ENCODE measurements at regions not wholly inside any gene's neighbourhood (a gene's known extent, or its start where the extent isn't known, plus 50 kb on each side); places are given as distances from the start of the nearest gene placed in this dataset.
"Not testable (repeated sequence)": the region's sequence is repeated elsewhere in the genome, so short reads cannot be mapped to it uniquely, and the experiment has no call there.

DNA sequence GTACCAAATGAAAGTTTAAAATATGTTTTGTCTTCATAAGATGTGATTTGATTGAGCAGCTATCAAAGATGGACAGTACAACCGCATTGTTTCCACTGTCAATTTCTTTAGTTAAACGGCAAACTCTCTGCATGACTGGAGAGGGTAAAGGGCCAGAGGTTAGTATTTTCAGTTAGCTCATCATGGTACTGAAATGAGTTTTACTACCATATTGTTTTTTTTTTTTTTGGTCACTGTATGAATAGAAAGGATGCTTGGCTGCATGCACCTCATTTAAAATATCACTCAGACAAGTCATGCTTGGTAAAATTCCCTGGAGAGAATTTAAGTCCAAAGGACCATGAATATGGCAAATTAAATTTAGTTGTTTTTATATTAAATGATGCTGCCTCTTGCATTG lies 942.1 kb upstream of the SPRY2 start:
- DNase-seq (ENCODE audit: low spot score), result no peak

DNA sequence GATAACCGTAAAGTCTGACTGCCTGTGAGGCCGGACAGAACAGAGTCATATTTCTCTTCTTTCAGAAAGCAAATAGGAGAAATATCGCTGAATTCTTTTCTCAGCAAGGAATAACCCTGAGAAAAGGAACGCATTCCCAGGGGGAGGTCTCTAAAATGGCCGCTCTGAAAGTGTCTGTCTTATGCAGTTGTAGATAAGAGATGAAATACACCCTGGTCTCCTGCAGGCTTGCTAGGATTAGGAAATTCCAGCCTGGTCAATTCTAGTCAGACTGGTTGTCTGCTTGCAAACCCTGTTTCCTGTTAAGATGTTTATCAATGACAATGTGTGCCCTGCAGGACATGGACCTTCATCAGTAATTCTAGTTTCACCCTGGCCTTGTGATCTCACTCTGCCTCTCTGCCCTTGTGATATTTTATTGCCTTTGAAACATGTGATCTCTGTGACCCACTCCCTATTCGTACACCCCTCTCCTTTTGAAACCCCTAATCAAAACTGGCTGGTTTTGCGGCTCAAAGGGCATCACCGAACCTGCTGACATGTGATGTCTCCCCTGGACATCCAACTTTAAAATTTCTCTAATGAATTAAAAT lies 934.8 kb upstream of the SPRY2 start:
- DNase-seq (ENCODE audit: low spot score), result no peak

DNA sequence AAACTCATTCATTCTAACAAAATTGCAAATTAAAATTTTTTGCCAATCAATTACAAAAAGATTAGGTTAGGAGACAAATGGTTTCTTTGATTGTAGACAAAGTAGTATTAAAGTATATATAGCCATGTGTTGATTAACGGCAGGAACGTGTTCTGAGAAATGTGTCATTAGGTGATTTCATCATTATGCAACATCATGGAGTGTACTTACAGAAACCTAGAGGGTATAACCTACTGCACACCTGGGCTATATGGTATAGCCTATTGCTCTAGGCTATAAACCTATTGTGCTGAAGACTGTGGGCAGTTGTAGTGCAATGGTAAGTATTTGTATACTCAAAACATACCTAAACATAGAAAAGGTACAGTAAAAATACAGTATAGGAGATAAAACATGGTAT lies 906.8 kb upstream of the SPRY2 start:
- no peak for DNase-seq (ENCODE audit: low spot score)

DNA sequence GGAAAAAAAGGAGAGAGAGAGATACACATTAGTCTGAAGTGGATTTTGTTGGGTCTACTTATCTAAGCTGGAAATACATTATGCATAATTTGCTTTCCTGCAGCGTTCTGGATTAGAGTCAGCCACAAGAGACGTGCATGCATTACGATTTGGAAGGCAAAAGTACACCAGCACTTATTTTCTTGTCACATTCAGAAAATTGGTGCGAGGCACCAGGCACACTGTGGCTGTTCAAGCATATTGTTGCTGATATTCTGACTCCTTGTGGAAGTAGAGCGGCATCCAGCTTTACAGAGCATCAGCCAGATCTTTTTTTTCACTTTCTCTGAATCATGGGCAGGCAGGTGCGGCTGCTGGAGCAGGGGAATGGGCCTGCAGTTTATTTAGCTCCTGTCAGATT lies 905.6 kb upstream of the SPRY2 start:
- DNase-seq (ENCODE audit: low spot score), result no peak

DNA sequence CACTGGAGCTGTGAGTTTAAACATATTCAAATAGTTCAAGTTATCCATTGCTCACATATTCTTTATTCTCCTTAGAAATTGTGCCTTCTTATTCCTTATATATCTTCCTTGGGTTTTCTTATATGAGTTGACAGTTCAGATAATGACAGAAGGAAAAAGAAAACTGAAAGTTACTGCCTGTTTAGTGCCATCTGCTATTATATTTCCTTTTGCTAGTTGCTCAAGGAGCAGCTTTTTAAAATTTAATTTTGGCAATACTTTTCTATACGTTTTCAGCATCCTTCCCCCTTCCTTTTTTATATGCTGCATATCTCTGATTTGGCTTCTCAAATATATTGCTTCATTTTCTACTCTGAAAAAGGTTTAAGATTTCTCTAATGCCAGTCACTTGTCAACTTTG lies 903.1 kb upstream of the SPRY2 start:
- no peak for DNase-seq (ENCODE audit: low spot score)

DNA sequence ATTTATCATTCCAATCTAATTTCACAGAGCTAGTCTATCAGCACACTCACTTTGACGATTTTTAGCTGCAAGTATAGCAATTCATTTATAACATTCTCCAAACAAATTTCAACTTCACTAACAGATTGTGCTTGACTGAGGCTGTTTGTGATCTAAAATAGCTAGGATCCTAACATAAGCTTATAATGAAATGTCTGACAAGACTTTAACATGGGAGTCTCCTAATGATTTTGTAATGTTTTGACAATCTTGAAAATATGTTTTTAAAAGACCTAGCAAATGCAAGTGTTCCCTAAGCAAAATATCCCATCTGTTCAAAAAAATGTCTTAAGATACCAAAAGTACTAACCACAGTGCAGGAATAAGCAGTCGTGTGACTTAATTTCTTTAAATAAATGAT lies 889.5 kb upstream of the SPRY2 start:
- DNase-seq (ENCODE audit: low spot score), result no peak

DNA sequence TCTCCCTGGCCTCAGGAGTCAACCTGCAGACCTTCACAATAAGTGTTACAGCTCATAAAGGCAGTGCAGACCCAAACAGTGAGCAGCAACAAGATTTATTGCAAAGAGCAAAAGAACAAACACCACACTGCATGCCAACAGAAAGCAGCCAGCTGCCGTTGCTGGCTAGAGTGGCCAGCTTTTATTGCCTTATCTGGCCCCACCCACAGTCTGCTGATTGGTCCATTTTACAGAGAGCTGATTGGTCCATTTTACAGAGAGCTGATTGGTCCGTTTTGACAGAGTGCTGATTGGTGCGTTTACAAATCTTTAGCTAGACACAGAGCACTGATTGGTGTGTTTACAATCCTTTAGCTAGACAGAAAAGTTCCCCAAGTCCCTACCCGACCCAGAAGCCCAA lies 885.9 kb upstream of the SPRY2 start:
- not testable (repeated sequence) for DNase-seq (ENCODE audit: low spot score)

DNA sequence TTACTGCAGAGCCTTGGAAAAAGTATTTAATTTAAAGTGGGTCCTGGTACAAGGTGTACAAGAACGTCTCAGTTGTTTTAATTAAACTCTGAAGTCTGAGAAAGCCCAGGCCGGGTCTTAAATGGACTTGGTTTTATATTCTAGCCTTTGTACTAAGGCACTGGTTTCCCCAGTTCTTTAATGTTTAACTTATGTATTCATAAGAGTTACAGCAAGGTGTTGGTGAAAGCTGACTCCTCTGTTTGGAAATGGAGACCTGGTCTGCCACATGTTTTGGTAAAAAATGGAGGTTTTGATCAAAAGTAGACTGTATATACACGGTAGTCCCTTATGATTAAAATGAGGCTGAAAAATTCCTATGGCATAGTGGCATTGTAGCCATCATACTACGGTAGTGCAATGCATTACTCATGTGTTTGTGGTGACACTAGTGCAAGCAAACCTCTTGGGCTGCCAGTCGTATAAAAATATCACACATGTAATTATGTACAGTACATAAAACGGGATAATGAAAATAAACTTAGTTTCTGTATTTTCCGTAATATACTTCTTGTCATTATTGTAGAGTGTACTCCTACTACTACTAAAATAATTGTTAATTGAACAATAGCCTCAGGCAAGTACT lies 883.4 kb upstream of the SPRY2 start:
- no peak for DNase-seq (ENCODE audit: low spot score)

DNA sequence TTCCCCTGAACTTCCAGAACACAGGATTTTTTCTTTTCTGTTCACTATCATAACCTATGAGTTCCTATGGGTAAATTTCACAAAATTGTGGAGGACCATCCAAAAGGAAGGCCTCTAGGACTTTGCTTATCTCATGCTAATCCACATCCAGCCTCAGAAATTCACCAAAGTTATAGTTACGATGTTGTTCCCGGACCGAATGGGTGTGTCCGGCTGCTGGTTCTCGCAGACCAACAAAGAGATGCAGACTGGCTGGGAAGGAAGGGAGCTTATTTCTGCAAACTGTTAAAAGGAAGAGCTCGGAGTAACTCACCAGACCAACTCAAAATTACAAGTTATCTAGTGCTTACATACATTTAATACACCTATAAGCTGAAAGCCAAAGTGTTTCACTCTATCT lies 882.9 kb upstream of the SPRY2 start:
- DNase-seq (ENCODE audit: low spot score), result no peak

DNA sequence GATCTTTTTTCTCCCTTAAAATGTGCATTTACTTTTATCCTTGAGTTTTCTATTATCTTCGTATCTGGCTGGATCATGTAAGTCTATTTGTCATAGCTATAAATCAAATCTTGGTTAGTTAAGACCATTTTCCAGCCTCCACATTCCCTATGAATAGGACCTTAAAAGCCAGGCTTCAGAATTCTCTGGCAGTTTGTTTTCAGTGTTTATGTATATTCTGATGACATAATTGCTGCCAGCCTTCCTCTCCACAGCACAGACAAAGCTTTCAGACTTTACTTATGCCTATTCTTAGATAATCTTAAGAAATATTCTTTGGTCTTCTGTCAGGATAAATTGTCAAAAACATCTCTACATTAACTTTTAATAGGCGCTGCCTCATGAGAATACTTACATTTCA lies 870.8 kb upstream of the SPRY2 start:
- DNase-seq (ENCODE audit: low spot score), result no peak

DNA sequence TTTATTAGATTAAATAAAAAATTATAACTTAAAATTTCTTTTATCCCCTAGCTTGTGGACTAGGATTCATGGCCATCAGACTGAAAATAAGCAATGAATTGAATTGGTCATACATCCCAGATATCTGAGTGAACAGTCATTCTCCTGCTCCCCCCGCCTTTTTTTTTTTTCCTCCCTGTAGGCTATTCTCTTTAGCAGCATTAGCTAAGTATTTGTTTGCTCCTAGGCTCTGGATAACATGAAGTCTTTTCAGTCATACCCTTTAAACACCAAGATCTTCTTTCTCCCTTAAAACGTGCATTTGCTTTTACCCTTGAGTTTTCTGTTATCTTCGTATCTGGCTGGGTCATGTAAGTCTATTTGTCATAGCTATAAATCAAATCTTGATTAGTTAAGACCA lies 866.7 kb upstream of the SPRY2 start:
- no peak for DNase-seq (ENCODE audit: low spot score)

DNA sequence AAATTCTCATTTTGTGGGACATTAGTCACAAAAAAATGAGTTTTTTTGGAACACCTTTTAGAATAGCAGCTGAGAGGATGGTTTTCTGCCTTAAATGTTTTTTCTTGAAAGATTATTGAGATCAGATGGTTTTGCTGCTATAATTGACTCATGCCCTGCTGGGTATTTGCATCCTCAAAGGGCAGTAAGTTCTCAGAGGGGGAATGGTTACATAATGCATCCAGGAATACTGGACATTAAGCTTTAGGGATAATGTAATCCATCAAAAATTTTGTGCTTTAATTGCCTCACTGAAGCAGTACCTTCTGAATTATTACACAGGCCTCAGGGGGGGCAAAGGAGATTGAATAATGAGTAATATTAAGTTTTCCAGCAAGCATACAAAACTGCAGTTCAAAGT lies 866.3 kb upstream of the SPRY2 start:
- no peak for DNase-seq (ENCODE audit: low spot score)

DNA sequence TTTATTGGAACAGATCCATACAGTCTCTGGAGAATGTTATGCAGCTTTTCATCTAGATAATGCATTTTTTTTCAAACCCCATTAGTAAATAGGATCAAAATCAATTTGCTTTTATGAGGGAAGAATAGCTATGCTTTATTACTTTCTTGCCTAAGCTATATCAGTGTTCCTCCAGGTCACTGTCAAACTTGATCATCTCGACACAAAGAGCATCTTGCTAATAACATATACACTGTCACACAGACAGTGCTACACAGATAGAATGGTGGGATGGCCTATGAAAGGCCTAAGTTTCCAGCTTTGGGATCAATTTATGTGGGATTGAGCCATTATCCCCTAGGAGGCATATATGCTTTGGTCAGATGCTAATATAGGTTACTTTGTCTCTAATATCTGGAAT lies 862.9 kb upstream of the SPRY2 start:
- DNase-seq (ENCODE audit: low spot score), result no peak

DNA sequence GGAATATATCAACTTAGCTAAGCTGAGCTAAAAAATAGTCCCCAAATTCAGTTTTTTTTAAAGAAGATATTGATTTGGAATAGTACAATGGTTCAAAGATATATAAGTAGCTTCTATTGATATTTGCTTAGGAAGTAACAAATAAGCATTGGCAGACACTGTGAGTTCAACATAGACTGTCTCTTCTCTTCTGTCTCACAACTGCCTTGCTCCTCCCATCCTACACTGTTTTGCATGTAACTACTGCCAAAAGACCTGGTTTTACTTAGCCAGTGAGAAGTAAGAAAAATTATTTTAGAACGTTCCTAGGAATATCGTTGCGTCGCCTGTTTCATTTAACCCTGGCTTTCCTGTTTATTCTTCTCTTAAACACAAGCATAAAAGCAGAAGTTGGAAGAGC lies 859.0 kb upstream of the SPRY2 start:
- DNase-seq (ENCODE audit: low spot score), result no peak

DNA sequence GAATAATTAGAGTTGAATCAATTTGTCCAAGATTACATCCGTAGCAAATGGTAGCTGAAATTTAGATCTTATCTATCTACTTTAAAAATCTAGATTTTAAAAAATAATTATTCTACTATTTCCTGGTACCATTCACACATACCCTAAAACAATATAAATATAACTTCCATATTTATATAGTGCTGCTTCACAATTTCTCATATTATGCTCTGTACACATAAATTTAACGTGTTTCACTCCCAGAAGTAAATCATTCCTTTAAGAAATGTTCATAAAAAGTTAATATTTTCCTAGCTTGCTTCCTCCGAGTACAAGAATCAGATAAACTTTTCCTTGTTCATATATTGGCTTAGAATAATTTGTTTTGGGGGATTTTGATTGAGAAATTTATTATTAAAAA lies 857.0 kb upstream of the SPRY2 start:
- no peak for DNase-seq (ENCODE audit: low spot score)

DNA sequence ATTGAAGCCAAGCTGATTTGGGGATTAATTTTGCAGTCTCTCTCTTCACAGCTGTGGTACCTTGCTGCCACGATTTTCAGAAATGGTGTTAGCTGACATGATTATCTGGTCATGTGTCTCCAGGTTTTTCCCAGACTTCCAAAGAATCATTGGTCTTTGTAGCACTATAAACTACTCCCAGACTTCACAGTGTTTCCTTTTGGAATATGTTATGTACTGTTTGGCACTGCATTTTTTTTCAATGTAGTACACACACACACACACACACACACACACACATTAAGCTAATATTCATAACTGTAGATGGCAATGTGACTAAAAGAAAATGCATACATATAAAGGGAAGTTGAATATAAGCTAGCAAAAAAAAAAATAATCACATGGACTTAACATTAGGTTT lies 856.6 kb upstream of the SPRY2 start:
- DNase-seq (ENCODE audit: low spot score), result no peak

DNA sequence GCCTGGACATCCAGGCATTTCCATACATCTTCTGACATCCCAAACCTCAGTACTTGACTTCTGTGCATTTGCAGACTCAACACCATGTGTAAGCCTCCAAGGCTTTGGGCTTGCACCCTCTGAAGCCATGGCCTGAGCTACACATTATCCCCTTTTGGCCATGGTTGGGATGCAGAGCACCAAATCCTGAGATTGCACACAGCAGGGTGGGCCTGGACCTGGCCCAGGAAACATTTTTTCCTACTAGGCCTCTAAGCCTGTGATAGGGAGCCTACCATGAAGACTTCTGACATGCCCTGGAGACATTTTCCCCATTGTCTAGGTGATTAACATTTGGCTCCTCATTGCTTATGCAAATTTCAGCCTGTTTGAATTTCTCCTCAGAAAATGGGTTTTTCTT lies 853.4 kb upstream of the SPRY2 start:
- DNase-seq (ENCODE audit: low spot score), result no peak

DNA sequence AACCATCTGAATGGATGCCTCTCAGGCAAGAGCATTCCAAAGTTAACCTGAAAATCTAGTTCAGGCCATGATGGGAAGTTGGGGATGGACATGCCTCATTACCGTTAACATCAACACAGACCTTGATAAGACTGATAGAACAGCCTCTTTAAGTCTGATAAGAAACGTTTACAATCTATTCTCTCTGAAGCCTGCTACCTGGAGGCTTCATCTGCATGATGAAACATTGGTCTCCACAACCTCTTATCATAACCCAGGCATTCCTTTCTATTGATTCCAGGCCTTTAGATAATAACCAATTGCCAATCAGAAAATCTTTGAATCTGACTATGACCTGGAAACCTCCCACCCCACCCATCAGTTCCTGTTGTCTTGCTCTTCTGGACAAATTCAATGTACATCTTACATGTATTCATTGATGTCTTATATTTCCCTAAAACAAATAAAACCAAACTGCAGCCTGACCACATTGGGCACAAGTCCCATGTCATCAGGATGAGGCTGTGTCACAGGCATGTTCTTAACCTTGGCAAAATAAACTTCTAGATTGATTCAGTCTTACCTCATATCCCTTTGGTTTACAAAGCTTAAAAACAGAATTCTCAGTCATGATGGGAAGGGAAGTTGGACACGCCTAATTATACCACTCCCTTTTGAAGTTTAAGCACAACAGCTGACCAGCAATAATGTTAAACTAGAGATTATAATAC lies 843.8 kb upstream of the SPRY2 start:
- DNase-seq (ENCODE audit: low spot score), result no peak

DNA sequence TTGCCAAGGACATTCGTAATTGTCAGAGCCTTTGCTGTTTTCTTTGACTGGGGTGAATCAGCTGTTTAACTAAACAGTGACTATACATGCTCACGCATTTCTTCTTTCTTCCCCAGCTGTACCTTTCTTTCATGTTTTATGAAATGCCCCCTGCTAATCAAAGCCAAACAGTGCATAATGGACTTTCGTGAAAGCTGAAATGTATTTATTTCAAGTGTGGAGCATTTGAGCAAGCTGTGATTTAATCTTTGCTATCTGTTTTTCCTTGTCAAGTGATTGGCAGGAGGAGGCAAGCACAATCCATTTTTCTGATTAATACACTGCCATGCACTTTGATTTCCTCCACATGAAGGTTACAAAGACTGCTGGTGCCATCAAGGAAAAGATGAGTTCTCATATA lies 831.7 kb upstream of the SPRY2 start:
- no peak for DNase-seq (ENCODE audit: low spot score)

DNA sequence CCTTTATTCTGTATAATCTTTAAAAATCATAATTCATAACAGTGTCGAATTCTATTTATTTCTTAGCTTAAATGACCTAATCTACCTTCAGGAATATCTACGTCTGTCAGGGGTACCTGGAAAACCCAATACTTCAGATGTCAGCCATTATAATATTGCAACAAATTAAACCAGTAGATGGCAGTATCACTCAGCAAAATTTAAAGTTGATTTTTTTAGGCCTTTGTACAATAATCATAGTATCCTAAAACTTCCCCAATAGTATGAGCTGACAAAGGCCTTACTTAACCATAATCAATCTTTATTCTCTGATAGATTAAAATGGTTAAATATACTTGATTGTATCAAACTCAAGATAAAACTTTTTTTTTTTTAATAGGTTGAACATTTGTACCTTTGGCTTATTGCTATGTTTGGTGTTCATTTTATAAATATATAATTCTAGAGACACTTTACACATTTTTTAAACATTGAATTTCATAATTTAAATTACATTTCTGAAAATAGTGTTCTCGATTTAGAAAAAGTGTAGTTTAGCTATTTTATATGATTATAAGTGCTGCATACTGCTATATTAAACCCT lies 830.2 kb upstream of the SPRY2 start:
- DNase-seq (ENCODE audit: low spot score), result peak; percentile 56

DNA sequence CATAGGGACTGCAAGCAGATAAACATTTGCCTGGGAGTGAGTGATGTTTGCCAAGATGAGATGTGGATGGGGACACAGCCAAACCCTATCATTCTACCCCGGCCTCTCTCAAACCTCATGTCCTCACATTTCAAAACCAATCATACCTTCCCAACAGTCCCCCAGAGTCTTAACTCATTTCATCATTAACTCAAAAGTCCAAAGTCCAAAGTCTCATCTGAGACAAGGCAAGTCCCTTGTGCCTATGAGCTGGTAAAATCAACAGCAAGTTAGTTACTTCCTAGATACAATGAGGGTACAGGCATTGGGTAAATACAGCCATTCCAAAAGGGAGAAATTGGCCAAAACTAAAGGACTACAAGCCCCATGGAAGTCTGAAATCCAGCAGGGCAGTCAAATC lies 822.9 kb upstream of the SPRY2 start:
- not testable (repeated sequence) for DNase-seq (ENCODE audit: low spot score)

DNA sequence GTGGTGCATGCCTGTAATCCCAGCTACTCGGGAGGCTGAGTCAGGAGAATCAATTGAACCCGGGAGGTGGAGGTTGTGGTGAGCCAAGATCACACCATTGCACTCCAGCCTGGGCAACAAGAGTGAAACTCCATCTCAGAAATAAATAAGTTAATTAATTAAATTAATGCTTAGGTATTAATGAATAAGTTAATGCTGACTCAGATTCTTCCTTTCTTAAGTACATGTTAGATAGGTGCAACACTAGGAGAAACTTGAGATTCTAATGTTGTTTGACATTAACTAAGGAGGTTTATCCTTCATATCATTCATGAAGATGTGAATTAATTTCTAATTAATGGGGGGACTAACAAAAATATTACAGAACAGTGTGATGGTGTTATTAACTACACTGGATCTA lies 812.6 kb upstream of the SPRY2 start:
- no peak for DNase-seq (ENCODE audit: low spot score)

DNA sequence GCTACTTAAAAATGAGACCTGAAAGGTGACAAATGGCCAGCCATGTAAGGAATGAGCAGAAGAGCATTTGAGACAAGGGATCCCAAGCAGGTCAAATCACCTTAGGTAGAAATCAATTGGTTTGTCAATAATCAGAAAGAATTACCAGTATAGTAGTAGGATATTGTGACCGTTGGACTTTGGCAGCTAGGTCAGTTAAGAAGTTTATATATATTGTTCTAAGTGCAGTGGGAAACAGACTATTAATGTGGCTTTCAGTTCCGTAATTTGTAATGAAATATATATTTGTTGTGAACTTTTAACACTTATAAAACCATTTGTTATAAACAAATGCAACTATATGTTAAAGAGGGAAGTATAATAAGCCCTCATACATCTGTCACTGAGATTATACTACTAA lies 807.9 kb upstream of the SPRY2 start:
- DNase-seq (ENCODE audit: low spot score), result no peak

DNA sequence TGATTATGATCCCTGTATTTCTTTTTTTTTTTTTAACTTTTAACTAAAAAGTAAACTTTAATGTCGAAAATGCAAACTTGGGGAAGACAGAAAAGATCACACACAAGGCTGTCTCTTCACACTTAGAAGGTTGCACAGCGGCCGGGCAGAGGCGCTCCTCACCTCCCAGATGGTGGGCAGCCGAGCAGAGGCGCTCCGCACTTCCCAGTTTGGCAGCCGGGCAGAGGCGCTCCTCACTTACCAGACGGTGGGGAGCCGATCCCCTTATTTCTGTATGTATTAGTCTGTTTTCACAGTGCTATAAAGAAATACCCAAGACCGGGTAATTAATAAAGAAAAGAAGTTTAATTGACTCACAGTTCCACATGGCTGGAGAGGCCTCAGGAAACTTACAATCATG lies 805.6 kb upstream of the SPRY2 start:
- DNase-seq (ENCODE audit: low spot score), result not testable (repeated sequence)
